IPS-20b (cell line): ENCODE measurements at regions not wholly inside any gene's neighbourhood (a gene's known extent, or its start where the extent isn't known, plus 50 kb on each side); places are given as distances from the start of the nearest gene placed in this dataset.

Experiments used
- H3K27ac ChIP-seq: one replicate; pipeline ENCODE4 v1.5.1; 2013; ENCODE audit warnings: low read length
- H3K27me3 ChIP-seq: 2 replicates; pipeline ENCODE4 v1.6.1; 2013; ENCODE audit warnings: mild to moderate bottlenecking, low read length, inconsistent platforms; ENCODE audit not compliant: insufficient read depth
- H3K36me3 ChIP-seq: 2 replicates; pipeline ENCODE4 v1.6.1; 2013; ENCODE audit warnings: low read depth, mild to moderate bottlenecking, inconsistent platforms, low read length, moderate library complexity; ENCODE audit not compliant: insufficient read depth
- H3K4me1 ChIP-seq: 2 replicates; pipeline ENCODE4 v1.6.1; 2013; ENCODE audit warnings: mild to moderate bottlenecking, control low read depth, inconsistent platforms, low read length, moderate library complexity; ENCODE audit not compliant: insufficient read depth
- H3K4me3 ChIP-seq: 2 replicates; pipeline ENCODE4 v1.5.1; 2013; ENCODE audit warnings: mild to moderate bottlenecking, low read length, inconsistent platforms
- H3K9ac ChIP-seq: 2 replicates; pipeline ENCODE4 v1.6.1; 2013; ENCODE audit warnings: low read depth, mild to moderate bottlenecking, inconsistent platforms, low read length, moderate library complexity
- H3K9me3 ChIP-seq: 2 replicates; pipeline ENCODE4 v1.6.1; 2013; ENCODE audit warnings: mild to moderate bottlenecking, low read depth, low read length, inconsistent platforms; ENCODE audit not compliant: insufficient read depth

DNA sequence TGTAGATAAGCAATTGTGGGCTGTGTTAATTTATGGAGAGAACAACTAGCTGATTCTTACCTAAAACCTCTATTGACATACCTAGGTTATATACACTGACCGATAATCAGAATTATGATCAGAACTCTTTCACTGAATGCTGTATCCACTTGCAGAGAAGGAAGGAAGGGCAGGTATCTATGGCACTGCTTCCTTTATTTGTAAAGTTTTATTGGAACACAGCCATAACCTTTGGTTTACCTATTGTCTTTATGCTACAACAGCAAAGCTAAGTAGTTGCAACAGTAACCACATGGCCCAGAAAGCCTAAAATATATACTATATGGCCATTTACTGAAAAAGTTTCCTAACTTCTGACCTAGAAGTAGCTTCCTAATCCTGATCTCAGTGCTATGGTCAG, 358.9 kb upstream of the ARID1B start:
- Histone ChIP-seq H3K9me3 (no peaks in the 10 kb centered on the region; the same call in 1 of the 2 replicates), H3K4me3 (no peak overlapping the region), H3K27ac (no peak overlapping the region), H3K4me1 (no peaks in the 10 kb centered on the region), H3K9ac (no peak overlapping the region), H3K36me3 (no peaks in the 10 kb centered on the region), H3K27me3 (no peaks in the 10 kb centered on the region)

DNA sequence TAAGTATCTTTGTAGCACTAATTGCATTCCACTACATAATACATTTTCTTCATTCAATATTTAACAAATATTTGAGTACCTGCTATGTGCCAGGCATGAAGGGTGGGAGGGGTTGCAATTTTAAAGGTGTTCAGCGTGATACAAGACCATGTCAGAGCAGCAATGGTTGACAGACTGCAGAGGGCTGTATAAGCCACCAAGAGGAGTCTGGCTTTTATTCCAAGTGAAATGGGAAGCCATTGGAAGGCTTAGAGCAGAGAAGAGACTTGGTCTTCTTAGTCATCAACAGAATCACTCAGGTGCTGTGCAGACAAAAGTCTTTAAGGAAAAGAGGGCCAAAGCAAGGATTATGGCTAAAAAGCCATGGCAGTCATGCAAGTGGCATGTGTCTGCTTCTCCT, 360.8 kb upstream of the ARID1B start:
- Histone ChIP-seq H3K27me3 (no peaks in the 10 kb centered on the region), H3K4me3 (no peak overlapping the region), H3K27ac (no peak overlapping the region), H3K9me3 (no peaks in the 10 kb centered on the region; the same call in 1 of the 2 replicates), H3K4me1 (no peaks in the 10 kb centered on the region), H3K36me3 (no peaks in the 10 kb centered on the region), H3K9ac (no peak overlapping the region)

DNA sequence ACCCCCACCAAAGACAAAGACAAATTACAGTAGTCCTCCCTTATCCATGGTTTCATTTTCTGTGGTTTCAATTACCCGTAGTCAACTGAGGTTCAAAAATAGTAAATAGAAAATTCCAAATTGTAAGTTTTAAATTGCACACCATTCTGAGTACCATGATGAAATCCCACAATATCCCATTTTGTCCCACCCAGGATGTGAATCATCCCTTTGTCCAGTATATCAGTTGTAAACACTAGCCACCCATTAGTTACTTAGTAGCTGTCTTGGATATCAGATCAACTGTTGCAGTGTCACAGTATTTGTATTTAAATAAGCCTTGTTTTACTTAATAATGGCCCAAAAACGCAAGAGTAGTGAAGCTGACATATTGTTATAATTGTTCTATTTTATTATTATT, 364.0 kb upstream of the ARID1B start:
- Histone ChIP-seq H3K27ac (no peak overlapping the region), H3K27me3 (no peaks in the 10 kb centered on the region), H3K4me3 (no peak overlapping the region), H3K9ac (no peak overlapping the region), H3K36me3 (no peaks in the 10 kb centered on the region), H3K4me1 (no peaks in the 10 kb centered on the region), H3K9me3 (no peaks in the 10 kb centered on the region; the same call in 1 of the 2 replicates)

DNA sequence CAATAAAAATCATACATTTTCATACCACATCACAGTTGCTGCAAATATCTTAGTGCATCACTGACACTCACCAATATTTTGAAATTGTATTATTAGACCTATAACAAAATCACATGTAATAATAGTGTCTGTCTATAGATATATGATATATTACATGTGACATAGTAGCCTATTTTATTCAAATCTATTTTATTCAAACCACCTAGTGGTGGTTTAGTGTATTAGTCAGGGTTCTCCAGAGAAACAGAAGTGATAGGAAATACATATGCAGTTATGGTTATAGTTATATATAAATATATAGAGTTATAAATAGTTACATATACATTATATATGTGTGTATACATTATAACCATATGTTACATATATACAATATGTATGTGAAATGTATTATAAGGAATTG, 366.5 kb upstream of the ARID1B start:
- Histone ChIP-seq H3K27me3 (no peaks in the 10 kb centered on the region), H3K9ac (no peak overlapping the region), H3K4me3 (no peak overlapping the region), H3K27ac (no peak overlapping the region), H3K4me1 (no peaks in the 10 kb centered on the region; the same call in 1 of the 2 replicates), H3K9me3 (no peaks in the 10 kb centered on the region; the same call in 1 of the 2 replicates), H3K36me3 (no peaks in the 10 kb centered on the region)

DNA sequence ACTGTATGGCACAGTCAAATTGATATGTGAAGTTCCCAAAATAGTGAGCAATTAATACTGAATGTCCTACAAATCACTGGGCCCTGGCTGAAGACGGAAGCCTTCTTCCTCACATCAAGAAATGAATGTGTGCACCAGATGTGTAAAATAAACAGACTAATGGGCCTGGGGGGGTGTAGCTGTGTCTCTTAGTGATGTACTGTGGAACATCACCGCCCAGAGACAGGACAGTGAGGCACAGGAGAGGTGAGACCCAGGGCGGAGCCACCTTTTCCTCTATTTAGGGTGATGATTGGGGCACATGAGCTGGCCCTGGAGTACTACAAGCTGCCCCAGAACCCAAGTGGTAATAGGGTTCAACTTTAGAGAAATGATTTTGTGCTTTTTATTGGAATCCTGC, 368.5 kb upstream of the ARID1B start:
- Histone ChIP-seq H3K4me3 (no peak overlapping the region), H3K27me3 (no peaks in the 10 kb centered on the region), H3K9ac (no peak overlapping the region), H3K9me3 (no peaks in the 10 kb centered on the region; the same call in 1 of the 2 replicates), H3K4me1 (no peaks in the 10 kb centered on the region; the same call in 1 of the 2 replicates), H3K36me3 (no peaks in the 10 kb centered on the region), H3K27ac (no peak overlapping the region)

DNA sequence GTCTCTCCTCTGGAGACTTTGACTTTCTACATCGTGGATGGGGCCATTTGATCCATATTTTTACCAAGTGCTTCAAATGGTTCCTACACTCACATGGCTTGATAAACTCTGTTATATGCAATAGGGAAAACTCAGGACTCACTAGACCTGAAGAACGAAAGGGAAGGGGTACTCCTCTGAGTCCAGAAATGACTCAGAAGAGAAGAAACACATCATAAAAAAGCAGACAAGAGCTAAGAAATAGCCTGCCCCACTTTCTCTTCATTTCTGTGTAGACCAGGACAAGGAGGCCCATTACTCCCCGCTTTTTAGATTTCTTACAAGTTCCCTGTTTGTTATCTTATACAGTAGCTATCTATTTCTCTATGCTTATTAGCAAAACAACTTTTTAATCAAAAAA, 369.8 kb upstream of the ARID1B start:
- Histone ChIP-seq H3K4me1 (no peaks in the 10 kb centered on the region; the same call in 1 of the 2 replicates), H3K9me3 (no peaks in the 10 kb centered on the region; the same call in 1 of the 2 replicates), H3K9ac (no peak overlapping the region), H3K27ac (no peak overlapping the region), H3K27me3 (no peaks in the 10 kb centered on the region), H3K36me3 (no peaks in the 10 kb centered on the region), H3K4me3 (no peak overlapping the region)

DNA sequence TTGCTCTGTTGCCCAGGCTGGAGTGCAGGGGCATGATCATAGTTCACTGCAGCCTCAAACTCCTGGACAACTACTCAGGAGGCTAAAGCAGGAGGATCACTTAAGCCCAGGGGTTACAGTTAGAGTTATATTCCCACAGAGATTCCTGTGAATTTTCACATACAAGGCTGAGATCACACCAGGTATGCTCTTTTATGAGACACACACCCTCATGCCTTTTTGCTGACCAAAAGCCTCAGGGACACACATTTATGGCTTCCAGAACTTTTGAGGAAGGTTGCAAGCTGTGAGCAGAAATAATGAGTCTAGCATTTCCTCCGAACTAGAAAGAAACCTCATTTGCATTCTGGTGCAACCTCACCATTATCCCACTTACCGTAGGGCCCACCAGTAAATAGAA, 370.5 kb upstream of the ARID1B start:
- H3K4me3 ChIP-seq: no peak overlapping the region
- H3K36me3 ChIP-seq: no peaks in the 10 kb centered on the region
- no peaks in the 10 kb centered on the region for H3K9me3 ChIP-seq
- no peak overlapping the region for H3K27ac ChIP-seq
- H3K27me3 ChIP-seq: no peaks in the 10 kb centered on the region
- no peaks in the 10 kb centered on the region; the same call in 1 of the 2 replicates for H3K4me1 ChIP-seq
- no peak overlapping the region for H3K9ac ChIP-seq

DNA sequence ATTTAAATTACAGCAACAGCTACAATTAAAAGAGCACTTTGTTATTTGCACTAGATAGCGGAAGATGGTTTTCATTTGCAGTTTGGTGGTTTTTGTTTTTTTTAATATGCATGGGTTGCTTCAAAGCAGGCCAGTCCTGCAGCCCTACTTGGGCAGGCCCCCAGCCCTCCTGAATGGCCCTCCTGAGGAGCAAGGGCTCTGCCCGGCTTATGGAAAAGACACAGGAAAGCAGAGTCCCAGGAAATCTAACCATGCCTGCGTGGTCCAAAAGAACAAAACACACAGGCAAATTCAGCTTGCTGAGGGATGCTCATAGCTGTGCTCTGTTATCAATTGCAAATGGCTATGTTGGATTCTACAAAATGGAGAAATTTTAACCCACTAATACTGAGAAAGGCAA, 371.1 kb upstream of the ARID1B start:
- Histone ChIP-seq H3K4me3 (no peak overlapping the region), H3K27ac (no peak overlapping the region), H3K27me3 (no peaks in the 10 kb centered on the region), H3K9ac (no peak overlapping the region), H3K9me3 (no peaks in the 10 kb centered on the region), H3K36me3 (no peaks in the 10 kb centered on the region), H3K4me1 (no peaks in the 10 kb centered on the region; the same call in 1 of the 2 replicates)

DNA sequence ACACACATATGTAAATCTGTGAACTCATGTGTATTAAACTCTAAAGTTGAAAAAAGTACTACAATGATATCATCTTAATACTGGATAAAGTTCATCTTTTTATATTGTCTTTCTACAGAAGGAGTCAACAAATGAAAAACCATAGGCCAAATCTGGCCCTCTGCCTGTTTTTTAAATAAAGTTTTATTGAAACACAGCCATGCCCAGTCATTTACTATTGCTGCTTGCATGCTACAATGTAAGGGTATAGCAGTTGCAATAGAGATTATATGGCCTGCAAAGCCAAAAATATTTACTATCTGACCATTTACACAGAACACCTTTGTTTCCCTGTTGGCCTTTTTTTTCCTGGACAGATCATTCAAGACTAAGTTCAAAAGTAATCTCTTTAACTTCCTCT, 374.6 kb upstream of the ARID1B start:
- H3K36me3 ChIP-seq: no peaks in the 10 kb centered on the region
- H3K4me1 ChIP-seq: no peaks in the 10 kb centered on the region; the same call in 1 of the 2 replicates
- no peak overlapping the region for H3K4me3 ChIP-seq
- no peak overlapping the region for H3K27ac ChIP-seq
- no peaks in the 10 kb centered on the region for H3K9me3 ChIP-seq
- peaks cover under 1% of the 10 kb centered on the region; the same call in 1 of the 2 replicates for H3K27me3 ChIP-seq
- H3K9ac ChIP-seq: no peak overlapping the region

DNA sequence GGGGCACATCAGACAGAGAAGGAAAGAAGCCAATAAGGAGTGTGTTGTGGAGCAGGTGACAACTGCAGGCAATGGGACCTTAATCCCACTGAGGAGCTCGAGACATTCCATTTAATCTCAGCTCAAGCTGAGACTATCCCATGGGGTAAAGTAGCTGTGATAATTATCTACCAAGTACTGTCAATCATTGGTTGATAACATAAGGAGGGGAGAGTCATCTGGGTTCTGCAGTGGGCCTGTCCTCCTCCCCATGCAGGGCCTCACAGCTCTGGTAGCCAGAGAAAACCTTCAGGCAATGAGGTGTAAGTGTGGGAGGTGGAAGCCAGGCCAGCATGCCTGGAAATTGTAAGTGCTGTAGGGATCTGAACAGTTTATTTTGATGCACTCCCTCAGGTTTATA, 375.0 kb upstream of the ARID1B start:
- Histone ChIP-seq H3K27ac (no peak overlapping the region), H3K4me3 (no peak overlapping the region), H3K9me3 (no peaks in the 10 kb centered on the region), H3K36me3 (no peaks in the 10 kb centered on the region), H3K4me1 (no peaks in the 10 kb centered on the region; the same call in 1 of the 2 replicates), H3K9ac (no peak overlapping the region), H3K27me3 (peaks cover 4% of the 10 kb centered on the region; the same call in 1 of the 2 replicates)

DNA sequence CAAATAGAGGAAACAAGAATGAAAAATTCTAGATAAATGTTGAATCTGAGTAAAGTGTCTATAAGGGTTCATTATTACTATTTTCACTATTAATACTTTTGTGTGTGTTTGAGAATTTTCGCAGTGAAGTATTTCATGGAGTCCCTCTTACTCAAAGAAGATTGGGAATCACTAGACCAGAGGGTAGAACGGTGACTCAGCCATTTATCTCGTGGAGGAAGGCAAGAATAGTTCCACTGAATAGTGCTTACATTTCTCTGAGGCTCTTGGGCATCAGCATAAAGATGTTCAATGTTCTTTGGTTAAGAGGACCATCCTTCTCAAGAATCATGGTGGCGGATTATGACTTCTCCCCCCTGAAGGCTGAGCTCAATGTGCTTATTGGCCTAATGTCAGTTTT, 376.7 kb upstream of the ARID1B start:
- Histone ChIP-seq H3K9ac (no peak overlapping the region), H3K4me3 (no peak overlapping the region), H3K27ac (no peak overlapping the region), H3K4me1 (peaks cover 12% of the 10 kb centered on the region; the same call in 1 of the 2 replicates), H3K27me3 (peaks cover 10% of the 10 kb centered on the region; the same call in 1 of the 2 replicates), H3K36me3 (no peaks in the 10 kb centered on the region), H3K9me3 (no peaks in the 10 kb centered on the region)

DNA sequence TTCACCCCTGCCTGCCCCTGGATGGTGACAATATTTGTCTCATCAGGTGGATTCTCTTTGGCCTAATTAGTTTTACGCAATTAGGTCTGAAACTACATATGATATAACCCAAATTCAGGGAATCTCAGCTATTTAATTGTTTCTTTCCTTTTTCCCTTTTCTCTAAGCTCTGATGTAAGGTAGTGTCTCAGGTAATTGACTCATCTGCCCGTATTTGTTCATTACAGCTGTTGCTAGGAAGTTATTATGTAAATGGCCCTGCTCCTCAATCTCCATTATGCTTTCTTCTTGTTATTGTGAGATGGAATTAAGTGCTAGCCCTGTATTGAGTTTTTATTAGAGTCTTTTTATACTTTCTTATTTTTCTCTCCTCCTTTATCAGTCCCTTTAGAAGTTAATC, 378.2 kb upstream of the ARID1B start:
- Histone ChIP-seq H3K9ac (no peak overlapping the region), H3K36me3 (no peaks in the 10 kb centered on the region), H3K27ac (no peak overlapping the region), H3K4me3 (no peak overlapping the region), H3K9me3 (no peaks in the 10 kb centered on the region), H3K27me3 (peaks cover 10% of the 10 kb centered on the region; the same call in 1 of the 2 replicates), H3K4me1 (peaks cover 12% of the 10 kb centered on the region; the same call in 1 of the 2 replicates)
